DND-41 (cell line): ENCODE measurements at regions not wholly inside any gene's neighbourhood (a gene's known extent, or its start where the extent isn't known, plus 50 kb on each side); places are given as distances from the start of the nearest gene placed in this dataset.

ENCODE experiments used
- ATAC-seq: fragments of 200-7000 bp; cut with Tn5 transposase; 3 replicates; pipeline ENCODE4 v1.9.1; 2021; ENCODE audit warnings: low read depth; ENCODE audit not compliant: insufficient read depth
- DNase-seq: peaks from one replicate; pipeline ENCODE4 v3.0.0-alpha.2; 2020
- H2AFZ ChIP-seq: 2 replicates; pipeline ENCODE4 v1.6.0; 2012; ENCODE audit warnings: low read depth, low read length
- H3K27ac ChIP-seq: 2 replicates; pipeline ENCODE4 v1.5.1; 2012; ENCODE audit warnings: low read length, inconsistent platforms
- H3K27me3 ChIP-seq: fragments of 200-600 bp; sonication (generic); 2 replicates; pipeline ENCODE4 v1.6.0; 2012; ENCODE audit warnings: low read length, mild to moderate bottlenecking, inconsistent platforms; ENCODE audit not compliant: insufficient read depth, poor library complexity
- H3K36me3 ChIP-seq: 2 replicates; pipeline ENCODE4 v1.5.1; 2012; ENCODE audit warnings: low read length, inconsistent platforms; ENCODE audit not compliant: insufficient read depth
- H3K4me1 ChIP-seq: 2 replicates; pipeline ENCODE4 v1.5.1; 2012; ENCODE audit warnings: mild to moderate bottlenecking, low read length; ENCODE audit not compliant: insufficient read depth
- H3K4me2 ChIP-seq: 2 replicates; pipeline ENCODE4 v1.6.0; 2012; ENCODE audit warnings: mild to moderate bottlenecking, moderate library complexity, low read length, inconsistent platforms; ENCODE audit not compliant: insufficient read depth
- H3K4me3 ChIP-seq, 2 experiments: fragments of 200-600 bp in 1 of 2; shearing (Covaris generic) in 1 of 2; 2 replicates each; pipeline ENCODE4 v1.5.1; 2012 to 2016; ENCODE audit warnings: inconsistent platforms in 2 of 2, low read length in 2 of 2, mild to moderate bottlenecking in 2 of 2, low read depth in 1 of 2, moderate library complexity in 1 of 2
- H3K79me2 ChIP-seq: 2 replicates; pipeline ENCODE4 v1.6.0; 2012; ENCODE audit warnings: low read length, inconsistent platforms; ENCODE audit not compliant: insufficient read depth
- H3K9ac ChIP-seq: 2 replicates; pipeline ENCODE4 v1.6.0; 2012; ENCODE audit warnings: low read depth, mild to moderate bottlenecking, inconsistent platforms, low read length, moderate library complexity
- H3K9me3 ChIP-seq: 2 replicates; pipeline ENCODE4 v1.5.1; 2012; ENCODE audit warnings: low read length, moderate library complexity, mild to moderate bottlenecking, inconsistent platforms; ENCODE audit not compliant: insufficient read depth, severe bottlenecking
- H4K20me1 ChIP-seq: 2 replicates; pipeline ENCODE4 v1.6.0; 2012; ENCODE audit warnings: low read length; ENCODE audit not compliant: insufficient read depth
- EZH2 ChIP-seq: IDR thresholded peaks from 3 replicates; pipeline ENCODE4 v1.6.1; 2012; ENCODE audit warnings: borderline replicate concordance, low read depth, mild to moderate bottlenecking, moderate library complexity, low read length, inconsistent platforms; ENCODE audit not compliant: severe bottlenecking
- TF ChIP-seq, protein P1 (sequence below): IDR thresholded peaks from 2 replicates; pipeline ENCODE4 v1.5.1; 2012; ENCODE audit warnings: borderline replicate concordance, low read length, moderate library complexity, mild to moderate bottlenecking; ENCODE audit not compliant: poor library complexity, severe bottlenecking; ENCODE audit errors: extremely low read depth

DNA sequence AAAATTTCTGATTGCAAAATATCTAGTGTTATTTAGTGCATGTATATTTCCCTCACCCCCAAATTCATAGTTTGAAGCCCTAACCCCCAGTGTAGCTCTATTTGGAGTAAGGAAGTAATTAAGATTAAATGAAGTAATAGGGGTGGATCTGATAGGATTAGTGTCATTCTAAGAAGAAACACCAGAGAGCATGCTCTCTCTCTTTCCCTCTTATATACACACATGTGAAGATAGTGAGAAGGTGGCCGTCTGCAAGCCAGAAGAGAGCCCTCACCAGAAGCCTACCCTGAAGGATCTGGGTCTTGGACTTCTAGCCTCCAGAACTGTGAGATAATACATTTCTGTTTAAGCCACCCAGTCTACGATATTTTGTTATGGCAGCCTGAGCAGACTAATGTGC lies 120.3 kb downstream of the TMEM30B start:
- Histone ChIP-seq H3K27ac (no peak overlapping the region), H3K27me3 (peaks cover 3% of the 10 kb centered on the region), H3K36me3 (no peaks in the 10 kb centered on the region), H3K4me3 (no peak overlapping the region), H3K9ac (no peak overlapping the region), H2AFZ (no peak overlapping the region), H3K4me2 (no peak overlapping the region), H3K9me3 (no peaks in the 10 kb centered on the region), H3K4me1 (no peaks in the 10 kb centered on the region), H4K20me1 (no peaks in the 10 kb centered on the region), H3K79me2 (no peaks in the 10 kb centered on the region)
- DNase-seq, result no peak
- TF ChIP-seq EZH2, result no peak
- TF ChIP-seq, protein P1, sequence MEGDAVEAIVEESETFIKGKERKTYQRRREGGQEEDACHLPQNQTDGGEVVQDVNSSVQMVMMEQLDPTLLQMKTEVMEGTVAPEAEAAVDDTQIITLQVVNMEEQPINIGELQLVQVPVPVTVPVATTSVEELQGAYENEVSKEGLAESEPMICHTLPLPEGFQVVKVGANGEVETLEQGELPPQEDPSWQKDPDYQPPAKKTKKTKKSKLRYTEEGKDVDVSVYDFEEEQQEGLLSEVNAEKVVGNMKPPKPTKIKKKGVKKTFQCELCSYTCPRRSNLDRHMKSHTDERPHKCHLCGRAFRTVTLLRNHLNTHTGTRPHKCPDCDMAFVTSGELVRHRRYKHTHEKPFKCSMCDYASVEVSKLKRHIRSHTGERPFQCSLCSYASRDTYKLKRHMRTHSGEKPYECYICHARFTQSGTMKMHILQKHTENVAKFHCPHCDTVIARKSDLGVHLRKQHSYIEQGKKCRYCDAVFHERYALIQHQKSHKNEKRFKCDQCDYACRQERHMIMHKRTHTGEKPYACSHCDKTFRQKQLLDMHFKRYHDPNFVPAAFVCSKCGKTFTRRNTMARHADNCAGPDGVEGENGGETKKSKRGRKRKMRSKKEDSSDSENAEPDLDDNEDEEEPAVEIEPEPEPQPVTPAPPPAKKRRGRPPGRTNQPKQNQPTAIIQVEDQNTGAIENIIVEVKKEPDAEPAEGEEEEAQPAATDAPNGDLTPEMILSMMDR, result no peak
- ATAC-seq, result no peak

DNA sequence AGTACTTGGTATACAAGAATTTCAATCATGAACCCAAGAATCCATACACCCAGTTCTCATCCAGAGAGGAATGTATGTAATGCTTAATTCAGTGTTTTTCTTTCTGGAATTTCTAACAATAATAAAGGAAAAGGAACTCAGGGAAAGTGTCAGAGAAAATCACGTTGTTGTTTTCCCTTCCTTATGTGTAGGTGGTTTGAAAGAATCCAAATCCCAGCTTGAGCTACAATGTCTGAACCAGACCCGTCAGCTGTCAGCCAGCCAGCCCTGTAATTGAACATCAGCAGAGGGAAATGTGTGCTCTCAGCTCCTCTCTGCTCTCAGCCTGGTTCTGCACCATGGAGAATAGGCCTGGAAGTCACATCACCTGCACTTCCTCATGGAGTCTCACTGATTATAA lies 126.5 kb downstream of the TMEM30B start:
- no peaks in the 10 kb centered on the region for H3K36me3 ChIP-seq
- H3K4me3 ChIP-seq, result no peak overlapping the region
- no peak overlapping the region for H3K9ac ChIP-seq
- DNase-seq (no peak), ATAC-seq (no peak)
- no peak overlapping the region for H3K27ac ChIP-seq
- no peaks in the 10 kb centered on the region for H3K4me1 ChIP-seq
- H3K79me2 ChIP-seq, result no peaks in the 10 kb centered on the region
- H3K4me2 ChIP-seq, result no peak overlapping the region
- TF ChIP-seq, protein P1, result no peak
- no peak for TF ChIP-seq EZH2
- no peak overlapping the region for H2AFZ ChIP-seq
- H3K27me3 ChIP-seq, result peaks cover 3% of the 10 kb centered on the region
- H4K20me1 ChIP-seq, result no peaks in the 10 kb centered on the region
- no peaks in the 10 kb centered on the region for H3K9me3 ChIP-seq

DNA sequence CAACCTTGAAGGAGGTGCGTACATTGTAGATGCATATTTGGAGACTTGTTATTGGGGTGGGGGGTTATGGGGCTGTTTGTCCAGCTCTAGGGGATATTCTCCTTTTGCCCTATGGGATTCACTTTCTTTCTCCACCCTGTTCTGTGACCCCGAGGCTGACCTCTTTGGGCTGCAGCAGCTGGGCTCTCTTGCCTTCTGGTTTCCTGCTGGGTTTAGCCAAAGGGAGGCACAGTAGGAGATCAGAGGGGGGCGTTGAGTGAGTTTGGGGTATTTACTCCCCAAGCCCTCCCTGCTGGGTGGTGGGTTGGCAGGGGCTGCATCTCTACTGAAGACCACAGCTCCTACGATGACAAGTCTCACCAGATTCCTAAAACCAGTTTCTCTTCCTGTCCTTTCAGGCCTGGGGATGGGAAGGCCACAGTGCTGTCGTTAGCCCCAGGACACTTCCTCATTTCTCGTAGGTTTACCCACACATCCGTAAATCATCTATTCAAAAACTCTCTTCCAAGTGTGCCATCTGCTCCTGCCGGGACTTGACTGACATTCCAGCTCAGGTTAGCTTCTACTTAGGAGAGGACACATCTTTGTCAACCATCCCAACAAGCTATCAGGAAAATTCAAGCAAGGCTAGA lies 127.1 kb downstream of the TMEM30B start:
- TF ChIP-seq, protein P1, result no peak
- no peak for TF ChIP-seq EZH2
- no peak overlapping the region for H3K4me2 ChIP-seq
- no peaks in the 10 kb centered on the region for H3K36me3 ChIP-seq
- H3K9ac ChIP-seq, result no peak overlapping the region
- H3K27me3 ChIP-seq, result peaks cover 3% of the 10 kb centered on the region
- no peak overlapping the region for H3K27ac ChIP-seq
- H4K20me1 ChIP-seq, result no peaks in the 10 kb centered on the region
- no peak for ATAC-seq
- H3K4me1 ChIP-seq, result no peaks in the 10 kb centered on the region
- H3K79me2 ChIP-seq, result no peaks in the 10 kb centered on the region
- H2AFZ ChIP-seq, result no peak overlapping the region
- no peak overlapping the region for H3K4me3 ChIP-seq
- DNase-seq, result no peak
- H3K9me3 ChIP-seq, result no peaks in the 10 kb centered on the region
